HG03354 (cell line): ENCODE measurements at regions not wholly inside any gene's neighbourhood (a gene's known extent, or its start where the extent isn't known, plus 50 kb on each side); places are given as distances from the start of the nearest gene placed in this dataset.

Experiments used
- ATAC-seq: cut with Tn5 transposase; IDR thresholded peaks from one replicate; pipeline ENCODE4 v1.9.1; 2021; ENCODE audit warnings: mild to moderate bottlenecking; ENCODE audit not compliant: unreplicated experiment, poor library complexity, severe bottlenecking

DNA sequence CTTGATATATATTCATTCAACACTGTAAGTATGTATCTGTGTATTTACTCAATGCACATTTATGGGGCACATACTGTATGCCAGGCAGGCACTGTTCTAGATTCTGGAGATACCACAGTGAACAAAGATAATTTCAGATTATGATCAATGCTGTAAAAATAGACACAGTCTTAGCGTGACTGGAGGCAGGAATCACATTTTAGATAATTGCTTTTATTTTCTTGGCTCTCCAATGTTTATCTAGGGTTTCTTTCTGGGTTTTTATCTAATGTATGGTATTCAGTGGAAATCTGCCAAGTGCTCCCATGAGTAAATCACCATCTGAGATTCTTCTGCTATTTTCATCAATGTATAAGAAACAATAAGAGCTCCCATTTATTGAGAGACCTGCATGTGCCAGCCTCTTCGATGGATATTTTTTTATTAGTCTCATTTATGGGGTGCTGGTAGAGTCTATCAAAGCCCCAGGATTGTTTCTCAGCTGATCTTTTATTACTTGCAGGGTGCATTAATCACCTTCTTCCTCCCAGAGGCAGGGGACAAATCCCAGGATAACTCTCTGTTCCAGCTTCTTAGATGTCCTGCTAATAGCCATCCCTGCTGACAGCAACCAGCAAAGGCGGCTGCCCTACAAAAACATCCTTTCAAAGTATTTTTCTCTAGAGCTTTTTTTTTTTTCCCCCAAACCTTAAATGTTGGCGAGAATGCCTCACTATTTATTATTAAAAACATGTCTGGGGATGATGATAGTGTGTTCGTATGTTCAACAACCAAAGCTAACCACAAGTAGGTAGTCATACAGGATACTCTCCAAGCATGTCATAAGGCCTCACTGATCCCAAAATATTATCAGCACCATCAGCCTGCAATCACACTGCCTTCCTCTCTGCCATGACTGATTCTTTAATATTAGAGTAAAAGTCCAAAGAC, 331.0 kb upstream of the RASGRP1 start:
- ATAC-seq: no peak

DNA sequence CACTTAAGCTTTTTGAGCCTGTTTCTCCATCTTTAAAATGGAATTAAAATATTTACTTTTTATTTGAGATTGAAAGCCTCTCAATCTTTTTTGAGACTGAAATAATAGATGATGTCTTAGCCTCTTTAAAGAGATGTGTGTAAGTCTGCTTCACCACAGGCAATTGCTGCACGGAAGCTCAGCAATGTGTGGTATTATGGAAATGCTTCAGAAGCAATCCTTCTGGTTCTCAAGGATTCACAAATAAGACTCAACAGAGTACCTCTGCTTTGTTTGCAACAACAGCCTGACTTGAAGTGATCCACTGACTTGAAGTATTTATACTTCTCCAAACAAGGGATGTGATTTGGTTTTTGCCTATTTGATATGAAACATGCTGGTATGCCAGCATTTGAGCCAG, 332.0 kb upstream of the RASGRP1 start:
- ATAC-seq: no peak

GRCh38 chr15:38897551-38897950, 332.9 kb upstream of the RASGRP1 start:
- no peak for ATAC-seq

DNA sequence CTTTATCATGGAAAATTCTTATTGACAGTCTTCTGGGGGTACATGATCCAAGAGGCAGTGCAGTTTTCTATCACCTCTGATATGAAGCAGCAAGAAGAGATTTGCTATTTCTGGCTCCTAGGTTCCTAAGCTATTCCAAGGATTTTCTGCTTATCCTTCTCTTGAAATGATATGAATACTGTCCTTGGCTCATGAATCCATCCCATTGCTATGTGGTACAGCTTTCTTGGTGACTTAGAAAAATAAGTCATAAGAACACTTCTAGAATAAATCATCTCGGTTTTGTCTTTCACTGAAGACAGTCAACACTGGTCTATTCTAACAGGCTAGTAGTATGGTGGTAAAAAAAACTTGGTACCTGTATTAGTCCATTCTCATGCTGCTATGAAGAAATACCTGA, 333.6 kb upstream of the RASGRP1 start:
- no peak for ATAC-seq

- ATAC-seq: no peak
Measured at GRCh38 chr15:38899300-38899699, 334.7 kb upstream of the RASGRP1 start.

- ATAC-seq: no peak
Measured at GRCh38 chr15:38904298-38904697, 339.7 kb upstream of the RASGRP1 start.

GRCh38 chr15:38905632-38906031, 341.0 kb upstream of the RASGRP1 start:
- ATAC-seq: no peak

- ATAC-seq: no peak
Measured at GRCh38 chr15:38920966-38921365, 356.4 kb upstream of the RASGRP1 start.

DNA sequence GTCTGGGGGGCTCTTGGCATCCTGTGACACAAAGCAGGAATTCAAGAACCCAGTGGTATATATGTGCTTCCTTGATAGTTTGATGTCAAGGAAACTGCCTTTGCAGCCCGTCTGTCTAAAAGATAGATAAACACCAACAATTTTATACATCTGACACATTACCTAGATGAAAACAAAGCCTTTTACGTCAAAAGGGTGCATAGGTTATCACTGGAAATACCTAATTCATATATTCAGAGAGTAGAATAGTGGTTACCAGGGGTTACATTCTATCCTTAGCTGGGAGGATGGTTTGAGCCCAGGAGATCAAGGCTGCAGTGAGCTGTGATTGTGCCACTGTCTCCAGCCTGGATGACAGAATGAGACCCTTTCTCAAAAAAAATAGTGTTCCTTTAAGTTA, 356.9 kb upstream of the RASGRP1 start:
- no peak for ATAC-seq

- no peak for ATAC-seq
Measured at GRCh38 chr15:38928431-38928830, 363.8 kb upstream of the RASGRP1 start.

- ATAC-seq: no peak
Measured at GRCh38 chr15:38930851-38931572, 366.4 kb upstream of the RASGRP1 start.

DNA sequence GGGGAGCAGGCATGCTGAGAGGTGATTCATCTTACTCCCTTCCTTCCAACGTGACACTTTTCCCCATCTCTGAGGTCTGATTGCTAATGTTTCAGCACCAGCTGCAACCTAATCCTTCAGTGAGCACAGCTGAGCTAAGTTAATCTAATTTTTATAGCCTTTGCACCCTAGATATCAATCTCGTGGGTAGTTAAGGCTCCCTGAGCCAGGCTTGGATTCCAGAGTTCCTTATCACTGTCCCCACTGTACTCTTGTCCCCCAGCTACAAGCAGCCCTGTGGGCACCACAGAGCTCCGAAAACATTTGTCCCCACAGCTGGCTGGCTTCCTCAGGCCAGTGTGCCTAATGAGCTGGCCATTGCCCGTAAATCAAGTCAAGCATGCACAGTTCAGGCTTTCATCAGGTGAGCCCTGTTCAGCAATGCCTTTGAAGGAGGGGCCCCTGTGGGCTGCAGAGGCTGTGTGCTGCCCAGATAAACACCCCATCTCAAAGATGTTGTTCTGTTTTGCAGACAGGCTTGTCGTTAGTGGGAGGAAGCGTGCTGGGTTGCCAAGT, 376.9 kb upstream of the RASGRP1 start:
- ATAC-seq: no peak

DNA sequence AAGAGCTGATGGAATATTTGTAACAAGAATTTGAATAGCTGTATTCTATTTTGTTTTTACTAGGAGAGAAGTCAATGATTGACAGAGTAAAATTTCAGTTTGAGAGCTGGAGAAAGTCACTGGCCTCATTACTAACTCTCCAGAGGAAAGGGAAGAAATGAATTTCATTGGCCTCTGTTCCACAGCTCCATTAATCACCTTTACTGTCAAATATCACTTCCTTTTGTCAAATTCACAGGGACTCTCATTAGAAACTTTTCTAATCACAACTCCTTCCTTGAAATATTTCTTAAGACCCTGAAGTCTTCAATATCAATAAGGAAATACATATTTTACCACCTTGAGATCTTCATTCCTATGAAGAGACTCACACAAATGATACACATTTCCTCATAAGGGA, 379.9 kb upstream of the RASGRP1 start:
- ATAC-seq: no peak

GRCh38 chr15:38945551-38946298, 381.1 kb upstream of the RASGRP1 start:
- no peak for ATAC-seq

GRCh38 chr15:38954090-38954489, 389.5 kb upstream of the RASGRP1 start:
- ATAC-seq: no peak

DNA sequence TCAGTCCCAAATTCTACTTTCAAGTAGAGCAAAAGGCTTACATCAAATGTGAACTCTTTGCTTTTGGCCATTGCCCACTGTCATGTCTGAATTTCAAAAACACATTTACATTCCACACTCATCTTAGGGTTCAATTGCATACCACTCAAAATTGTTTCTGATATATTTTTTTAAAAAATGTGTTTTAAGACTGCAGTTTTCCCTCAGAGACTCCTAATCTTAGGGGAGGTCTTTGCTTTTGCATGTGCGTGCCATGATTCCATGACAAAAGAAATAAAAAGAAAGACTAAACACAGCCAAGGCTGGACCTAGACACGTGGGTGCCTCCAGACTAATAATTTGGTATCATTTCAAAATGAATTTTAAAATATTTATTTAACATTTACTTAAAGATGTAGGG, 396.8 kb upstream of the RASGRP1 start:
- ATAC-seq: no peak

DNA sequence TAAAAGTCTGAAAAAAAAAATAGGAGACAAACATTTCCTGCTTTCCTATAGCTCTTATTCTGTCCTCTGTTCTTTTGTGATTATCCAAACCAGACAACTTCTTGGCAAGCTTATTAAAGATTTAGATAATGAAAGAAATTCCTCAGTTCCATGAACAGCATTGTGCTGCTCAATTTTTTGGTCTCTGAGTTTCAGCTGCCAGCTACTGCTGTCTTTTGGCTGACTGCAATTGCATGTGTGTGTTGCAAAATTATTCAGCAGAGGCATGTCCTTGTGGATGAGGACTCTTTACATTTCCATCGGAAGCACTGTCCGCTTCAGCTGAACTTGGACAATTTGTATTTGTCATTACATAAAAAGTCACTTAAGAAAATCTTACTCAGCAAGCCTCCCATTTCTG, 397.3 kb upstream of the RASGRP1 start:
- ATAC-seq: no peak

DNA sequence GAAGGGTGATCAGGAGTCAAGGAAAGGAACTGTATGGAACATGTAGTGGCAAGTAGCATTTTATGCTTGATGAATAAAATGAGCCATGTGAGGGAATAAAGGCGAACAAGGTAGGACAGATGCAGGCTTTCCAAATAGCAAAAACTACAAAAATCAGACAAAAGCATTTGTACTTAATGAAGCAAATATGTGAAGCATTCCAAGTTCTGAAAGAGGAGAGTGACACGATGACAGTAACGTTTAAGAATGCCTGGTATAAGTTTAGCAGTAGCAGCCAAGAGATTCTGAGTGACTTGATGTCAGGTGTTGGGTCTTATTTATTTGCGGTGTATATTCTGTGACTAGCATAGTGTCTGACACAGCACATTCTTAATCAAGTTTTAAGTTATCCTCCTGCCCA, 408.2 kb upstream of the RASGRP1 start:
- no peak for ATAC-seq

GRCh38 chr15:38975282-38975990, 410.8 kb upstream of the RASGRP1 start:
- ATAC-seq: no peak

DNA sequence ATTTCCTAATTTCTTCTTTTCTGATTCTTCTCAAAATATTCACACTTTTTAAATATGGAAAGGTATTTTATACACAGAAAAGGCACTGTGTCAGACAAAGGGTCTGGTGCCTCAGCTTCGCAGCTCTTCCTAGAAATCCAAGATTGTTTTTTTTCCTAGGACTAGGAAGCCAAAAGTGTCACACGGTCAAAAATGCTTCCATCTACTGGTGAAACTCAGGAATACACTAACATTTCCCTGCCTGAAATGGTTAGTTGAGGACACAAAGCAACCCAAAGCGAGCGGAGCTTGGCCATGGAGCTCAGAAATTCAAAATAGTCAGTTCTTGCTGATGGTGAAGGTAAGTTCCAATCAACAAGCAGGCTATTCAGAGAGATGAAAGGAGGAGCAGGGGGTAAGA, 426.5 kb upstream of the RASGRP1 start:
- ATAC-seq: no peak
